GM18519 (cell line): ENCODE measurements at regions not wholly inside any gene's neighbourhood (a gene's known extent, or its start where the extent isn't known, plus 50 kb on each side); places are given as distances from the start of the nearest gene placed in this dataset.
"Not testable (repeated sequence)": the region's sequence is repeated elsewhere in the genome, so short reads cannot be mapped to it uniquely, and the experiment has no call there.

Experiments used
- ATAC-seq: cut with Tn5 transposase; IDR thresholded peaks from one replicate; pipeline ENCODE4 v1.9.1; 2021; ENCODE audit warnings: mild to moderate bottlenecking, moderate library complexity; ENCODE audit not compliant: unreplicated experiment, low FRiP score

- ATAC-seq = no peak
Measured at GRCh38 chr9:29217966-29218365, 1644.7 kb upstream of the C9orf72 start.

GRCh38 chr9:29220596-29221251 is 1647.4 kb upstream of the C9orf72 start:
- ATAC-seq = no peak

- no peak for ATAC-seq
Measured at GRCh38 chr9:29228558-29228957, 1655.3 kb upstream of the C9orf72 start.

- no peak for ATAC-seq
Measured at GRCh38 chr9:29230931-29231330, 1657.7 kb upstream of the C9orf72 start.

GRCh38 chr9:29233193-29233592 is 1659.9 kb upstream of the C9orf72 start:
- no peak for ATAC-seq

GRCh38 chr9:29241320-29241719 is 1668.0 kb upstream of the C9orf72 start:
- no peak for ATAC-seq

- ATAC-seq = no peak
Measured at GRCh38 chr9:29245351-29245750, 1672.1 kb upstream of the C9orf72 start.

- not testable (repeated sequence) for ATAC-seq
Measured at GRCh38 chr9:29270400-29270799, 1697.1 kb upstream of the C9orf72 start.

- ATAC-seq = no peak
Measured at GRCh38 chr9:29282121-29282520, 1708.8 kb upstream of the C9orf72 start.

- ATAC-seq = no peak
Measured at GRCh38 chr9:29285818-29286217, 1712.5 kb upstream of the C9orf72 start.

GRCh38 chr9:29289365-29289764 is 1716.1 kb upstream of the C9orf72 start:
- no peak for ATAC-seq

GRCh38 chr9:29290516-29290915 is 1717.2 kb upstream of the C9orf72 start:
- ATAC-seq = no peak

GRCh38 chr9:29297592-29297991 is 1724.3 kb upstream of the C9orf72 start:
- no peak for ATAC-seq

GRCh38 chr9:29311221-29311620 is 1737.9 kb upstream of the C9orf72 start:
- no peak for ATAC-seq

GRCh38 chr9:29312327-29312726 is 1739.0 kb upstream of the C9orf72 start:
- ATAC-seq = no peak

- ATAC-seq = no peak
Measured at GRCh38 chr9:29319736-29320513, 1746.6 kb upstream of the C9orf72 start.

GRCh38 chr9:29322240-29322639 is 1749.0 kb upstream of the C9orf72 start:
- ATAC-seq = no peak

GRCh38 chr9:29325894-29326293 is 1752.6 kb upstream of the C9orf72 start:
- no peak for ATAC-seq

GRCh38 chr9:29332789-29333188 is 1759.5 kb upstream of the C9orf72 start:
- no peak for ATAC-seq

- ATAC-seq = no peak
Measured at GRCh38 chr9:29336281-29336680, 1763.0 kb upstream of the C9orf72 start.

GRCh38 chr9:29339387-29339786 is 1766.1 kb upstream of the C9orf72 start:
- ATAC-seq = no peak

GRCh38 chr9:29348999-29349398 is 1775.7 kb upstream of the C9orf72 start:
- no peak for ATAC-seq
